ENCODE measurements at regions not wholly inside any gene's neighbourhood (a gene's known extent, or its start where the extent isn't known, plus 50 kb on each side); places are given as distances from the start of the nearest gene placed in this dataset.

- H3K4me1 ChIP-seq (replicated peaks in 1 of 4; ENCODE audit: control insufficient read depth in 3 of 4, insufficient read depth in 4 of 4, low read length in 3 of 4), result no peaks in the 10 kb centered on the region
- H2AK5ac ChIP-seq (ENCODE audit: low read depth, low read length), result no peak overlapping the region
- no peak overlapping the region for H2BK120ac ChIP-seq (replicated peaks; ENCODE audit: low read depth, low read length)
- H3K23ac ChIP-seq (ENCODE audit: insufficient read length), result no peak overlapping the region
- no peak overlapping the region for H3K18ac ChIP-seq (ENCODE audit: extremely low read depth, low read length)
- no peak overlapping the region for H3K4me3 ChIP-seq (ENCODE audit: extremely low read depth in 1 of 4, insufficient read depth in 2 of 4, low read depth in 3 of 4, low read length in 4 of 4)
- no peaks in the 10 kb centered on the region for H3K36me3 ChIP-seq (ENCODE audit: control insufficient read depth in 2 of 4, insufficient read depth in 4 of 4, low read length in 3 of 4)
- FAIRE-seq (no peak), DNase-seq (ENCODE audit: low read depth in 1 of 2, low spot score in 2 of 2) (no peak)
- H3K9ac ChIP-seq (replicated peaks in 1 of 4; ENCODE audit: extremely low read depth in 1 of 4, low read depth in 3 of 4, low read length in 3 of 4), result no peak overlapping the region
- no peaks in the 10 kb centered on the region for H3K9me3 ChIP-seq (ENCODE audit: insufficient read depth in 2 of 2, low read depth in 1 of 2, low read length in 1 of 2)
- no peak overlapping the region for H3K56ac ChIP-seq (replicated peaks; ENCODE audit: insufficient read length, low read depth, low read length)
- no peak overlapping the region for H4K8ac ChIP-seq (ENCODE audit: extremely low read depth, insufficient read depth, low read length)
- H2AFZ ChIP-seq (ENCODE audit: low read length), result no peak overlapping the region; the same call in 1 of the 2 replicates
- no peaks in the 10 kb centered on the region for H3K79me2 ChIP-seq (ENCODE audit: control insufficient read depth in 1 of 2, insufficient read depth in 2 of 2, low read length in 2 of 2)
- no peak overlapping the region for H3K4me2 ChIP-seq (ENCODE audit: insufficient read depth in 1 of 2, low read depth in 2 of 2, low read length in 2 of 2)
- no peak overlapping the region for H3K27ac ChIP-seq (ENCODE audit: low read depth, low read length)
- no peaks in the 10 kb centered on the region for H3K23me2 ChIP-seq (ENCODE audit: low read depth, low read length)
- H2BK5ac ChIP-seq (ENCODE audit: low read depth, low read length), result no peak overlapping the region
- no peak overlapping the region for H2BK20ac ChIP-seq (ENCODE audit: low read length)
- no peak overlapping the region for H4K91ac ChIP-seq (replicated peaks; ENCODE audit: insufficient read length, low read length)
- ChIA-PET CTCF (ENCODE audit: partially characterized antibody) (no interaction called here), POLR2A (ENCODE audit: partially characterized antibody) (no interaction called here)
- H3K4ac ChIP-seq (replicated peaks; ENCODE audit: insufficient read length, low read depth, low read length), result no peak overlapping the region
- H2BK12ac ChIP-seq (ENCODE audit: low read depth, low read length), result no peak overlapping the region
- no peaks in the 10 kb centered on the region for H3K79me1 ChIP-seq (ENCODE audit: low read depth, low read length)
- H4K20me1 ChIP-seq (replicated peaks in 1 of 2; ENCODE audit: control insufficient read depth in 1 of 2, insufficient read depth in 2 of 2, low read length in 2 of 2), result no peaks in the 10 kb centered on the region
- H2BK15ac ChIP-seq (ENCODE audit: low read length), result no peak overlapping the region
- TF ChIP-seq ATF3 (IDR thresholded peaks at IDR 0.05; ENCODE audit: insufficient read depth, low read depth, low read length) (no peak), PHF8 (conservative IDR thresholded peaks at IDR 0.05; ENCODE audit: low read depth, low read length) (no peak), TBP (IDR thresholded peaks at IDR 0.05; ENCODE audit: low read depth, low read length) (no peak), ATF2 (IDR thresholded peaks at IDR 0.05; ENCODE audit: low read length) (no peak), HDAC2 (IDR thresholded peaks at IDR 0.05; ENCODE audit: borderline replicate concordance in 1 of 2, low read depth in 2 of 2, low read length in 2 of 2) (no peak), SAP30 (IDR thresholded peaks at IDR 0.05; ENCODE audit: insufficient read depth, insufficient replicate concordance, low read length) (no peak), NANOG (IDR thresholded peaks at IDR 0.05; ENCODE audit: insufficient read depth, low read depth, low read length, poor library complexity, severe bottlenecking) (no peak), KDM5A (IDR thresholded peaks at IDR 0.05; ENCODE audit: low read length) (no peak), JUN (IDR thresholded peaks at IDR 0.05; ENCODE audit: low read depth, low read length) (no peak), MAX (IDR thresholded peaks at IDR 0.05) (no peak), SIN3A (conservative IDR thresholded peaks at IDR 0.05 in 1 of 2, IDR thresholded peaks at IDR 0.05 in 1 of 2; ENCODE audit: low read depth in 1 of 2, low read length in 2 of 2) (no peak)
- H3K14ac ChIP-seq (ENCODE audit: insufficient read length), result no peak overlapping the region
- 93% methylated on average over 3 of the region's 3 CpGs; no CpG with 5 or more reads in 1 of the 2 experiments for whole genome bisulfite sequencing, 2 experiments (ENCODE audit: extremely low coverage in 1 of 2, insufficient coverage in 1 of 2, insufficient read length in 1 of 2, insufficient replicate concordance in 2 of 2, low coverage in 1 of 2, low lambda C conversion rate in 2 of 2, missing lambda C conversion rate in 1 of 2)
- no peak overlapping the region for H4K5ac ChIP-seq (ENCODE audit: insufficient read length, low read depth, low read length)
- H3K27me3 ChIP-seq (replicated peaks in 1 of 4; ENCODE audit: control insufficient read depth in 3 of 4, extremely low read depth in 1 of 4, insufficient read depth in 3 of 4, low read length in 3 of 4), result no peaks in the 10 kb centered on the region
These were observed 1249.9 kb upstream of the AUTS2 start for GRCh38 chr7:68348401-68348800.

Measured in H1 (cell line).